HFF-Myc (cell line): ENCODE measurements at regions not wholly inside any gene's neighbourhood (a gene's known extent, or its start where the extent isn't known, plus 50 kb on each side); places are given as distances from the start of the nearest gene placed in this dataset.
"Not testable (repeated sequence)": the region's sequence is repeated elsewhere in the genome, so short reads cannot be mapped to it uniquely, and the experiment has no call there.

Experiments used
- DNase-seq: peaks from one replicate; pipeline ENCODE4 v3.0.0-alpha.2; 2011; ENCODE audit warnings: low read depth; ENCODE audit errors: extremely low read depth
- H3K4me3 ChIP-seq: replicated peaks from 2 replicates; pipeline ENCODE4 v1.5.1; 2011; ENCODE audit warnings: low read depth, mild to moderate bottlenecking, control low read depth, low read length
- CTCF ChIP-seq: IDR thresholded peaks from 2 replicates; pipeline ENCODE4 v1.5.1; 2012; ENCODE audit warnings: mild to moderate bottlenecking, low read depth, low read length, control low read depth; ENCODE audit errors: missing control alignments

DNA sequence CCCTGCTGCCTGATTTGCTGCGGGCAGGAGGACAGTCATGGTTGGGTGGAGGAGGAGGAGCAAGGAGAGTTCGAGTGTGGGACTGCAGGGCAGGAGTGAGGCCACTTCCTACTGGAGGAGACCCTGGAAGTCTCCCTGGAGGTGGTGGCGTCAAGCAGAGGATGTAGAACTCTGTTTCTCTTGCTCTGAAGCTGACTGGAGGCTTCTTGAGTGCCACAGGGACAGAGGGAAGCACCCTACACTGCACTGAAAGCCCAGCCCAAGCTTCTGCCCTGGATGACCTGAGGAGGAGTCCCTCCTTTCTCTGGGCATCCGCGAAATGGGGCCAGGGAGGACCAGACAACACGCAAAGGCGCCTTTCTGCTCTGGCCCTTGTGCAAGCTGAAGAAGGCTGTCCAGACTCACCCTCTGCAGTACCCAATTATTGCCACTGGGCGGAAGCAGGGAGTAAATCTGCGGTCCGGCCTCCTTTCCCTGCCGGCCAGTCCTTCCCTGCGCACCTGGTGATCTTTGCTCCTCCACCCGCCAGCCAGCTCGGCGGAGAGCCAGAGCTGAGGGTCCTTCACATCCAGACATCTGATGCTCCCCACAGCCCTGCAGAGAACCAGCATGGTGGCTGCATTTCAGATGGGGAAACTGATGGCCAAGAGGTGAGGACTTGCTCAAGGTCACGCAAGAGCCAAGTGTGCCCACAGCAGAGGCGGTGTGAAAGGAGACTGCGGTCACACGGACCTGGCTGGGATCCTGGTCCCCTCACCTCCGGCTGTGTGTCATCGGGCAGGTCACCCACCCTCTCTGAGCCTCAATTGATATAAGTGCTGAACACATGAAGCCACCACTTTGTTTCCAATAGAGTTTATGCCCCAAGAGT lies 207.1 kb downstream of the TBC1D2B start:
- peak; percentile 64 for TF ChIP-seq CTCF
- DNase-seq = no peak
- no peak overlapping the region for H3K4me3 ChIP-seq

GRCh38 chr15:77869021-77869895 lies 208.3 kb downstream of the TBC1D2B start:
- no peak for DNase-seq
- no peak for TF ChIP-seq CTCF
- no peak overlapping the region for H3K4me3 ChIP-seq

GRCh38 chr15:77868048-77868629 lies 209.4 kb downstream of the TBC1D2B start:
- DNase-seq, H3K4me3 ChIP-seq: not testable (repeated sequence)

GRCh38 chr15:77867266-77868047 lies 210.1 kb downstream of the TBC1D2B start:
- no peak for TF ChIP-seq CTCF
- DNase-seq = no peak
- no peak overlapping the region for H3K4me3 ChIP-seq

DNA sequence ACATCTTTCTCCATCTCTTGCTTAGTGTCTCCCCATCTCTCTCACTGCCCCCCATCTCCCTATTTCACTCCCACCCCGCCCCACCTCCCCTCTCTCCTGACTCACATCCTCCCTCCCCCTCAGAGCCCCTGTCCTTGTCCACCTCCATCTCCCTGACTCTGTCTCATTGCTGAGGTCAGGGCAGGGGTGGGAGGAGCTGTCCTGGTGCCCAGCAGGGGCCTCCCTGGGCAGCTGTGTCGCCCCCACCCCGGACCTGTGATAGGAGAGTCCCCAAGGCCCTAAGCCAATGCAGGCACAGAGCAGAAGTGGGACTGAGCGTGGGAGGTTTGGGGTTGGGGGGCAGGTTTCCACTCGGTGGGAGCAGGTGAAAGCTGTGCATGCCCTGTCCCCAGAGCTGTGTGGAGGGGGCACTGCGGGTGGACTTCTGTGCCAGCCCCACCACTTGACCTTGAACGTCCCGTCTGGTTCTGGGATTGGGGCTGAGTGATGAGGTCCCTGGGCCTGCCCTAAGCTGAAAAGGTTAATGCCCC lies 210.8 kb downstream of the TBC1D2B start:
- no peak overlapping the region for H3K4me3 ChIP-seq
- TF ChIP-seq CTCF = no peak
- no peak for DNase-seq

GRCh38 chr15:77866186-77866585 lies 211.3 kb downstream of the TBC1D2B start:
- no peak overlapping the region for H3K4me3 ChIP-seq
- DNase-seq = no peak
- no peak for TF ChIP-seq CTCF
